HL-60 (cell line): ENCODE measurements at regions not wholly inside any gene's neighbourhood (a gene's known extent, or its start where the extent isn't known, plus 50 kb on each side); places are given as distances from the start of the nearest gene placed in this dataset.
A peak's percentile ranks its signal among the peaks of the same experiment; 100 is the strongest.

Experiments used
- DNase-seq, 2 experiments: peaks; one replicate each; pipeline ENCODE4 v3.0.0-alpha.2; 2010 to 2020; ENCODE audit warnings: low read depth in 1 of 2, low spot score in 1 of 2
- H3K27ac ChIP-seq: fragments of 250-450 bp; sonication (Bioruptor Pico); replicated peaks from 2 replicates; pipeline ENCODE4 v1.5.1; 2020; ENCODE audit warnings: mild to moderate bottlenecking, moderate library complexity
- H3K27me3 ChIP-seq: fragments of 250-450 bp; sonication (Bioruptor Pico); 2 replicates; pipeline ENCODE4 v1.5.1; 2021; ENCODE audit warnings: mild to moderate bottlenecking, moderate library complexity; ENCODE audit not compliant: insufficient read depth, poor library complexity, severe bottlenecking
- H3K4me3 ChIP-seq: replicated peaks from 2 replicates; pipeline ENCODE4 v1.5.1; 2011; ENCODE audit warnings: mild to moderate bottlenecking, control low read depth, low read length; ENCODE audit not compliant: insufficient read depth
- GABPA ChIP-seq: IDR thresholded peaks from 2 replicates; pipeline ENCODE4 v1.6.1; 2012; ENCODE audit warnings: low read depth
- POLR2AphosphoS5 ChIP-seq: IDR thresholded peaks from 2 replicates; pipeline ENCODE4 v1.6.1; 2012; ENCODE audit warnings: low read depth
- SPI1 ChIP-seq: IDR thresholded peaks from 2 replicates; pipeline ENCODE4 v1.6.1; 2012; ENCODE audit warnings: low read depth, mild to moderate bottlenecking, borderline replicate concordance
- TF ChIP-seq, protein P1 (sequence below): IDR thresholded peaks from one replicate; pipeline ENCODE4 v1.5.1; 2011; ENCODE audit warnings: low read length, control low read depth, inconsistent platforms; ENCODE audit not compliant: insufficient read depth
- TF ChIP-seq, protein P2 (sequence below): IDR thresholded peaks from 2 replicates; pipeline ENCODE4 v1.6.1; 2012; ENCODE audit warnings: low read depth; ENCODE audit not compliant: insufficient replicate concordance

DNA sequence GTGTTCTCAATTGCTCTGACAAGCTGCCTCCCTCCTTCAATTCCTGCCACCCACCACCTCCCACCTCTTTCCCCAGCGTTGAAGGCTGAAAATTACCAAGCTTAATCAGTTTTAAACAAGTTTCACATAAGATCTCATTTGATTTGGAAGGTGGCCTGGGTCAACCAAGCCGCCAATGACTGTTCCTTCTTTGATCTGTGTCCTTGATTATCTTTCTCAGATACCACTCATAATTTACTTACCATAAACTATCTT is 211.4 kb downstream of the SLIT2 start:
- Histone ChIP-seq H3K27me3 (no peaks in the 10 kb centered on the region), H3K27ac (no peak overlapping the region), H3K4me3 (no peak overlapping the region)
- no peak for DNase-seq
- TF ChIP-seq SPI1 = no peak
- no peak for TF ChIP-seq POLR2AphosphoS5
- TF ChIP-seq, protein P1, sequence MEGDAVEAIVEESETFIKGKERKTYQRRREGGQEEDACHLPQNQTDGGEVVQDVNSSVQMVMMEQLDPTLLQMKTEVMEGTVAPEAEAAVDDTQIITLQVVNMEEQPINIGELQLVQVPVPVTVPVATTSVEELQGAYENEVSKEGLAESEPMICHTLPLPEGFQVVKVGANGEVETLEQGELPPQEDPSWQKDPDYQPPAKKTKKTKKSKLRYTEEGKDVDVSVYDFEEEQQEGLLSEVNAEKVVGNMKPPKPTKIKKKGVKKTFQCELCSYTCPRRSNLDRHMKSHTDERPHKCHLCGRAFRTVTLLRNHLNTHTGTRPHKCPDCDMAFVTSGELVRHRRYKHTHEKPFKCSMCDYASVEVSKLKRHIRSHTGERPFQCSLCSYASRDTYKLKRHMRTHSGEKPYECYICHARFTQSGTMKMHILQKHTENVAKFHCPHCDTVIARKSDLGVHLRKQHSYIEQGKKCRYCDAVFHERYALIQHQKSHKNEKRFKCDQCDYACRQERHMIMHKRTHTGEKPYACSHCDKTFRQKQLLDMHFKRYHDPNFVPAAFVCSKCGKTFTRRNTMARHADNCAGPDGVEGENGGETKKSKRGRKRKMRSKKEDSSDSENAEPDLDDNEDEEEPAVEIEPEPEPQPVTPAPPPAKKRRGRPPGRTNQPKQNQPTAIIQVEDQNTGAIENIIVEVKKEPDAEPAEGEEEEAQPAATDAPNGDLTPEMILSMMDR = no peak
- TF ChIP-seq, protein P2, sequence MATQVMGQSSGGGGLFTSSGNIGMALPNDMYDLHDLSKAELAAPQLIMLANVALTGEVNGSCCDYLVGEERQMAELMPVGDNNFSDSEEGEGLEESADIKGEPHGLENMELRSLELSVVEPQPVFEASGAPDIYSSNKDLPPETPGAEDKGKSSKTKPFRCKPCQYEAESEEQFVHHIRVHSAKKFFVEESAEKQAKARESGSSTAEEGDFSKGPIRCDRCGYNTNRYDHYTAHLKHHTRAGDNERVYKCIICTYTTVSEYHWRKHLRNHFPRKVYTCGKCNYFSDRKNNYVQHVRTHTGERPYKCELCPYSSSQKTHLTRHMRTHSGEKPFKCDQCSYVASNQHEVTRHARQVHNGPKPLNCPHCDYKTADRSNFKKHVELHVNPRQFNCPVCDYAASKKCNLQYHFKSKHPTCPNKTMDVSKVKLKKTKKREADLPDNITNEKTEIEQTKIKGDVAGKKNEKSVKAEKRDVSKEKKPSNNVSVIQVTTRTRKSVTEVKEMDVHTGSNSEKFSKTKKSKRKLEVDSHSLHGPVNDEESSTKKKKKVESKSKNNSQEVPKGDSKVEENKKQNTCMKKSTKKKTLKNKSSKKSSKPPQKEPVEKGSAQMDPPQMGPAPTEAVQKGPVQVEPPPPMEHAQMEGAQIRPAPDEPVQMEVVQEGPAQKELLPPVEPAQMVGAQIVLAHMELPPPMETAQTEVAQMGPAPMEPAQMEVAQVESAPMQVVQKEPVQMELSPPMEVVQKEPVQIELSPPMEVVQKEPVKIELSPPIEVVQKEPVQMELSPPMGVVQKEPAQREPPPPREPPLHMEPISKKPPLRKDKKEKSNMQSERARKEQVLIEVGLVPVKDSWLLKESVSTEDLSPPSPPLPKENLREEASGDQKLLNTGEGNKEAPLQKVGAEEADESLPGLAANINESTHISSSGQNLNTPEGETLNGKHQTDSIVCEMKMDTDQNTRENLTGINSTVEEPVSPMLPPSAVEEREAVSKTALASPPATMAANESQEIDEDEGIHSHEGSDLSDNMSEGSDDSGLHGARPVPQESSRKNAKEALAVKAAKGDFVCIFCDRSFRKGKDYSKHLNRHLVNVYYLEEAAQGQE = no peak
- no peak for TF ChIP-seq GABPA

DNA sequence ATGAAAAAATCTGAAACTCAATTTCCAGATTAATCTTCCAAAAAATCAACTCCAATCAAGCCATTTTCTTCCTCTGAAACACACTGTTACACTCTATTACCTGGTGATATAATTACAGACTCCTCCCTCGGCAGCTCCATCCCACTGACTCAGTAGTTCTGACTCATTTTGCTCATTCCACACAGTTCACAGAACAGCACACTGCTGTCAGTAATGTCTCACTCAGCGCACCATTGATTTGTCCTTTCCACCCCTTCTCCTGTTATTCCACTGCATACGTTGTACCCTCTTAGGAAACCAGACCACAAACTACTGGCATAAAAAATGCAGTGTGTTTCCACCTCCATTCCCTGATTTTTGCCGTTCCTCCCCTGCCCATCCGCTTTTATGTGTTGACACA is 212.7 kb downstream of the SLIT2 start:
- no peak for DNase-seq
- Histone ChIP-seq H3K27ac (no peak overlapping the region), H3K4me3 (no peak overlapping the region), H3K27me3 (no peaks in the 10 kb centered on the region)
- TF ChIP-seq, protein P2 = no peak
- TF ChIP-seq GABPA (no peak), SPI1 (no peak), POLR2AphosphoS5 (no peak)
- TF ChIP-seq, protein P1 = no peak

DNA sequence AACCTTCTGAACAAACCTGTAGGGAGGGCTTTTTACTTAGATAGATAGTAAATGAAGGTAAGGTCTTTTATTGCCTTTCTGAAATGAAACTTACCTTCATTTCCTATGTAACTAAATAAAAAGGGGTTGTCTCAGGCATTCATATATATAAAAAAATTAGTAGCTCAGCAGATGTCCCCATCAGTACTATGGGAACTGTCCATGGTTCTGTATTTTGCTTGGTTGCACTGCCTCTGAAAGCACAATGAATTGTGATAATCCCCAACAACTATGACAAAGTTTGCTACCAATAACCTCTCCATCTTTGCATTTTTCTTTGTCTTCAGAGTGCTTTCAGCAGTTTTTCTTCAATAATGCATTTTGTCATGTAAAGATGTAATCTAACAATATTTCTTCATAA is 222.4 kb downstream of the SLIT2 start:
- Histone ChIP-seq H3K27me3 (no peaks in the 10 kb centered on the region), H3K27ac (no peak overlapping the region), H3K4me3 (no peak overlapping the region)
- DNase-seq = no peak
- TF ChIP-seq SPI1 = no peak
- TF ChIP-seq, protein P2 = peak; percentile 93

DNA sequence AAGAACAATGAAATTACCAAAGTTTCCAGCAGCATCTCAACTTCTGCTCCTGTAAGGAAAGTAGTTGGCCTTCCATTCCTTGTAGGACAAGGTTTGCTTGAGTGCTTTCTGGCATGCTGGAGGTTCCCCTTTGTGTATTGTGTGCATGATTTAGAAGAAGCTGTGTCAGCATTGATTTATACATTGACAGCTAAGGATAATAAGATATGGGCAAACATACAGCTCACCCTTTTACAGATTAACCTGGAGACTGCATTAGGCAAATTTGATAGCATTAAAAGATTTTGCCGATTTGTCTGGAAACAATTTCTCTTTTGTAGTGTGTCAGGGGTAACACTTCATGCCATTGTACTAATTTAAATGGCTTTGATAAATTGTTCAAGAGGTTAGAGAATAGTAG is 221.8 kb upstream of the PACRGL start:
- no peak for DNase-seq
- Histone ChIP-seq H3K27me3 (no peaks in the 10 kb centered on the region), H3K4me3 (no peak overlapping the region), H3K27ac (no peak overlapping the region)
- TF ChIP-seq GABPA (no peak), POLR2AphosphoS5 (no peak), SPI1 (no peak)
- TF ChIP-seq, protein P2 = no peak
- TF ChIP-seq, protein P1 = no peak
